ENCODE measurements at regions not wholly inside any gene's neighbourhood (a gene's known extent, or its start where the extent isn't known, plus 50 kb on each side); places are given as distances from the start of the nearest gene placed in this dataset.
"Not testable (repeated sequence)": the region's sequence is repeated elsewhere in the genome, so short reads cannot be mapped to it uniquely, and the experiment has no call there.

GRCh38 chr21:25485914-25486313, 121.4 kb downstream of the MRPL39 start:
- no peak for DNase-seq

- no peak for DNase-seq
Observed at GRCh38 chr21:25467896-25468295, 139.4 kb downstream of the MRPL39 start.

- DNase-seq, result not testable (repeated sequence)
Observed at GRCh38 chr21:25467071-25467470, 140.2 kb downstream of the MRPL39 start.

GRCh38 chr21:25466470-25466869, 140.8 kb downstream of the MRPL39 start:
- DNase-seq, result no peak

GRCh38 chr21:25465263-25465662, 142.0 kb downstream of the MRPL39 start:
- DNase-seq, result no peak

GRCh38 chr21:25464275-25464674, 143.0 kb downstream of the MRPL39 start:
- DNase-seq, result no peak

GRCh38 chr21:25462517-25462971, 144.7 kb downstream of the MRPL39 start:
- no peak for DNase-seq

- no peak for DNase-seq
Observed at GRCh38 chr21:25461725-25462124, 145.6 kb downstream of the MRPL39 start.

- DNase-seq, result no peak
Observed at GRCh38 chr21:25459993-25460392, 147.3 kb downstream of the MRPL39 start.

- no peak for DNase-seq
Observed at GRCh38 chr21:25459365-25459764, 147.9 kb downstream of the MRPL39 start.

GRCh38 chr21:25458484-25458883, 148.8 kb downstream of the MRPL39 start:
- DNase-seq, result no peak

- no peak for DNase-seq
Observed at GRCh38 chr21:25457946-25458345, 149.3 kb downstream of the MRPL39 start.

- no peak for DNase-seq
Observed at GRCh38 chr21:25457411-25457810, 149.9 kb downstream of the MRPL39 start.

- no peak for DNase-seq
Observed at GRCh38 chr21:25456672-25457071, 150.6 kb downstream of the MRPL39 start.

- DNase-seq, result no peak
Observed at GRCh38 chr21:25453524-25453923, 153.8 kb downstream of the MRPL39 start.

- no peak for DNase-seq
Observed at GRCh38 chr21:25449950-25450349, 157.3 kb downstream of the MRPL39 start.

GRCh38 chr21:25441835-25442234, 165.4 kb downstream of the MRPL39 start:
- peak; percentile 29 for DNase-seq

- not testable (repeated sequence) for DNase-seq
Observed at GRCh38 chr21:25437465-25437864, 169.8 kb downstream of the MRPL39 start.

- no peak for DNase-seq
Observed at GRCh38 chr21:25428537-25428936, 178.7 kb downstream of the MRPL39 start.

- DNase-seq, result no peak
Observed at GRCh38 chr21:25427828-25428227, 179.5 kb downstream of the MRPL39 start.

GRCh38 chr21:25426580-25426979, 180.7 kb downstream of the MRPL39 start:
- no peak for DNase-seq

- no peak for DNase-seq
Observed at GRCh38 chr21:25425156-25425555, 182.1 kb downstream of the MRPL39 start.

GRCh38 chr21:25424634-25425033, 182.6 kb downstream of the MRPL39 start:
- no peak for DNase-seq

GRCh38 chr21:25424048-25424447, 183.2 kb downstream of the MRPL39 start:
- DNase-seq, result no peak

All from GF-D8 (cell line).